ENCODE measurements at regions not wholly inside any gene's neighbourhood (a gene's known extent, or its start where the extent isn't known, plus 50 kb on each side); places are given as distances from the start of the nearest gene placed in this dataset.

DNA sequence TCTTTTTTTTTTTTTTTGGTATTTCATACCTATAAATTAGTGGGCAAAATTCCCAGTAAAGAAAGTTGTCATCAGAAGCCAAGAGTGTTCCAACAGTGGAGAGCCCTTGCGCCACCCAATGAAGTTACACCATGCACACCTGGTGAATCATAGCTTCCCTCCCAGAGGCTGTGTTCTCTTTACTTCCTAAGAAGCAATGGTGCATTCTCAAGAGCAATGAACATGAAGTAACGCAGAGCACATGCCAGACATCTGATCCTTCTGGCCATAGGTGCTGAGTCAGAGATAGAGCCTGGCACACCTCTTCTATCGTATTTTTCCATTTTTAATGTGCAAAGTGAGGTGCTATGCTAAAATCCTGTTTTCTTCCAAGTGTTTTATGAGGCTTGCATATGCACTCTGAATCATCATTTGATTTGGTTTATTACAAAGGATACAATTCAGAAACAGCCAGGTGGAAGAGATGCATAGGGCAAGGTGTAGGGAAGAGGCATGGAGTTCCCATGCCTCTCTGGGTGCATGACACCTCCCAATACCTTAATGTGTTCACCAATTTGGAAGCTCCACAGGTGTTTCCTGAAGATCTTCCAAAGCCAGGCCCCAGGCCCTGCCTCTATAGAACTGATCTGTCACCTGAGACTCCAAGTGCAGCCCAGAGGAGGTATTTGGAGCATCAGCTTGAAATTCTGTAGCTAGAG lies 408.0 kb downstream of the SIPA1L2 start:
- TF ChIP-seq, protein P1, sequence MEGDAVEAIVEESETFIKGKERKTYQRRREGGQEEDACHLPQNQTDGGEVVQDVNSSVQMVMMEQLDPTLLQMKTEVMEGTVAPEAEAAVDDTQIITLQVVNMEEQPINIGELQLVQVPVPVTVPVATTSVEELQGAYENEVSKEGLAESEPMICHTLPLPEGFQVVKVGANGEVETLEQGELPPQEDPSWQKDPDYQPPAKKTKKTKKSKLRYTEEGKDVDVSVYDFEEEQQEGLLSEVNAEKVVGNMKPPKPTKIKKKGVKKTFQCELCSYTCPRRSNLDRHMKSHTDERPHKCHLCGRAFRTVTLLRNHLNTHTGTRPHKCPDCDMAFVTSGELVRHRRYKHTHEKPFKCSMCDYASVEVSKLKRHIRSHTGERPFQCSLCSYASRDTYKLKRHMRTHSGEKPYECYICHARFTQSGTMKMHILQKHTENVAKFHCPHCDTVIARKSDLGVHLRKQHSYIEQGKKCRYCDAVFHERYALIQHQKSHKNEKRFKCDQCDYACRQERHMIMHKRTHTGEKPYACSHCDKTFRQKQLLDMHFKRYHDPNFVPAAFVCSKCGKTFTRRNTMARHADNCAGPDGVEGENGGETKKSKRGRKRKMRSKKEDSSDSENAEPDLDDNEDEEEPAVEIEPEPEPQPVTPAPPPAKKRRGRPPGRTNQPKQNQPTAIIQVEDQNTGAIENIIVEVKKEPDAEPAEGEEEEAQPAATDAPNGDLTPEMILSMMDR (conservative IDR thresholded peaks at IDR 0.05; ENCODE audit: low read length) = no peak
- no peak overlapping the region for H3K4me3 ChIP-seq (ENCODE audit: low read length)
- DNase-seq (ENCODE audit: low read depth) = peak; percentile 22

DNA sequence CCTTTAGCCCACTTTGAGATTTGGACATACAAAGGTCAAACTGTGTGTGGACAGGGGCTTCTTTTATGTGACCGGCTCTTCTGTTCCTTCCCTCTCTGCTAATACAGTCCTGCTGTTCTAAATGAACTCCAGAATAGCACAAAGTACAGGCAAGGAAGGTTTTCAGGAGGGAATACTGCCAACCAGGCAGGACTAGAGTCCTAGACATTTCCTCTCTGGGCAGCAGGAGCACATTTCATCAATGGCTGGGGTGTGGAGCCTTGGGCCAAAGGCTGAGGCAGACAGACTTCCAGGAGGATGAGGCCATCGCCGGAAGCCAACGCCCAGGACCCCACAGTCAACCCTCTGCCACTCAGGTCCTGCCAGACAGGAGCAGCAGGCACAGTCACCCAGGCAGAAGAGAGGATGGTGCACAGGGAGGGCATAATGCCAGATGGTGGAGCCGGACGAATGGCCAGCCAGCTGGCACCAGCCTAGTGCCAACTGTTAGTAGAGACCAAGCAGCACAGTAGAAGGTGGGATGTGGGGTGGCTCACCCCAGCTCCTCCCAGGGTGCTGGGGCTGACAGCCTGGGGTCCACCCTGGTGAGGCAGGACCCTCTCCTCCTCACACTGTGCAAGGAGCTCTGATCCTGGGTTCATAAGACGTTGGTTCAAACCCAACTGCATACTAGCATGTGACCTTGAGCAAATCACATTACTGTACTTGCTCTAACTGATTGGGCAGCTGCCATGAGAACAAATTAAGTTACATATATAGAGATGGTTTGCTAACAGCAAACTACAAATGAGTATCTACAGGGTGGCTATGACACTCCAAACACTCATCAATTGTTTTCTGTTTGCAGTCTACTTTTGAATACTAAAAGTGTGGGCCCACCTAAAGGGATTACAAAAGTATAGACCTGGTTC lies 410.7 kb downstream of the SIPA1L2 start:
- DNase-seq (ENCODE audit: low read depth) = no peak
- no peak overlapping the region for H3K4me3 ChIP-seq (ENCODE audit: low read length)
- TF ChIP-seq, protein P1 (conservative IDR thresholded peaks at IDR 0.05; ENCODE audit: low read length) = no peak

DNA sequence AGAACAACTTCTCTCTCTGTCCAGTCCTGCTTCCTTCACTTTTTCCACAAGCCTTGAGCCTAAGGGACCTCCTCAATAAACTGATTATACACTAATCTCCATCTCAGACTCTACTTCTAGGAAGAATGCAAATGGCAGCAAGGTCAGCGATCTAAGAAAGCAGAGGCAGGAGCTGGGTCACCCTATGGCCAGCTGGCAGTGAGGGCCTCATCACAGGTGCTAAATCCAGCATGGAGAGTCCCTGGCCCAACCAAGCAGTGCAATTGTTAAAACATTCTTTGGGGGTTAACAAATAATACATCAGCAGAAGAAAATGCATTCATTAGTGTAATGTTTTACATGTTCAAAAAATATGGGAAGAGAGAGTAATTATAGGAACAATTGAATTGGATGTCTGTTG lies 416.0 kb downstream of the SIPA1L2 start:
- TF ChIP-seq, protein P1 (conservative IDR thresholded peaks at IDR 0.05; ENCODE audit: low read length) = no peak
- H3K4me3 ChIP-seq (ENCODE audit: low read length) = no peak overlapping the region
- no peak for DNase-seq (ENCODE audit: low read depth)

DNA sequence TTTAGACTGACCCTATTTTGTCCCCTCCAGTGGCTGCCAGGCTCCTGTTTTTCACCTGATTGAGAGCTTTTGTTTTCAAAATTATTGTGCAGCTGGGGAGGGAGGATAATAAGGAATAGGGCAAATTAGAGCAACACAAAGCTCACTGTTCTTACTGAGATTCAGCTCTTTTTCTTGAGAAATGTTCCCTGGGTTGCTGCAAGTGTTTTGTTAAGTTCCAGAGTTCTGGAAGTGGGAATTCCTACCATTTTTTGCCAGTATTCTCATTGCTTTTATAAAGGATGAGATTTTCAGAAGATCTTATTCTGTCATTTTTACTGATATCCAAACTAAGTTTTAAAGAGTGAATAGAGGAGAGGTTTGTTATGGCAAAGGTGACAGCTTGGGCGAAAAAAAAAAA lies 417.7 kb downstream of the SIPA1L2 start:
- no peak overlapping the region for H3K4me3 ChIP-seq (ENCODE audit: low read length)
- DNase-seq (ENCODE audit: low read depth) = no peak
- TF ChIP-seq, protein P1 (conservative IDR thresholded peaks at IDR 0.05; ENCODE audit: low read length) = no peak

DNA sequence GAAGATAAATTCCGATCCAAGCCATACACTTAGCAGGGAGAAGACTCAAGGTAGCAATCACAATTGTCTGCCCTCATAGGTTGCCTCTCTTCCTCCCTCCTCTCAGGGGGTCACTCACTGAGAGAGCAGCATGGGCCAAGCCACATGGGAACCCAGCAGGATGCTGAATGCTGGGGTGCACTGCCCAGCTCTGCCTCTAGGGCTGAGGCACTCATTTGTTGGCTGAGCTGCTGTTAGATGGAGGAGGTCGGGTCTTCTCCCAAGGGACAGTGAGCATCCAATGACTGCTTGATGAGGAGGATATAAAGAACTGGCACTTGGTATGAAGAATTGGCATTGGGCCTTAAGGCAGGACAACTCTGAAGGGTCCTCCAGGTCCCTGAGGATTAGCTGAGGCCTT lies 418.8 kb downstream of the SIPA1L2 start:
- DNase-seq (ENCODE audit: low read depth) = no peak
- no peak overlapping the region for H3K4me3 ChIP-seq (ENCODE audit: low read length)
- TF ChIP-seq, protein P1 (conservative IDR thresholded peaks at IDR 0.05; ENCODE audit: low read length) = no peak

DNA sequence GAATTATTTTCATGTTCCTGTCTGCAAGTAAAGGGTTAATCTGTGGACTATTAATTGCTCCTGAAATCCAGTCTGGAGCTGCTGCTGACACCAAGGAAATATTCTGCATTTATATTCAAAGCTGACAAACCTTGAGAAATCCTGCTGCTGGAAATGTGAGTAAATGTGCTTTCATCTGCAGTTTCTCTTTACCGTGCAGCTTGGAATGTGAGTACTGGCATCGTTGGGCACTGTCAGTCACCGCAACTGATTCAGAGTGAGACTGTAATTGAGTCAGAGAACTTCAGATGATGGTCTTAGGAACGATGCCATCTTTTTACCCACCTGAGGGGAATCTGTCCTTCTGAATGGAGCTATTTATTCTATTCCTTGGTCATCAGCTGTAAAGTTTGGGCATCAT lies 420.6 kb downstream of the SIPA1L2 start:
- no peak for DNase-seq (ENCODE audit: low read depth)
- TF ChIP-seq, protein P1 (conservative IDR thresholded peaks at IDR 0.05; ENCODE audit: low read length) = no peak
- H3K4me3 ChIP-seq (ENCODE audit: low read length) = no peak overlapping the region
